Effector memory CD4-positive, alpha-beta T cell (primary cell): ENCODE measurements at regions not wholly inside any gene's neighbourhood (a gene's known extent, or its start where the extent isn't known, plus 50 kb on each side); places are given as distances from the start of the nearest gene placed in this dataset.

Experiments
- DNase-seq, 3 donors: peaks; one replicate each; pipeline ENCODE4 v3.0.0-alpha.2; 2020
- H3K27ac ChIP-seq: 2 replicates; pipeline ENCODE4 v1.7.0; 2013; ENCODE audit warnings: mild to moderate bottlenecking, low read length, moderate library complexity; ENCODE audit not compliant: insufficient read depth, poor library complexity, severe bottlenecking
- H3K27me3 ChIP-seq: replicated peaks from 2 replicates; pipeline ENCODE4 v1.7.0; 2013; ENCODE audit warnings: mild to moderate bottlenecking, low read length; ENCODE audit not compliant: insufficient read depth, control insufficient read depth, poor library complexity, severe bottlenecking
- H3K36me3 ChIP-seq: 2 replicates; pipeline ENCODE4 v1.7.0; 2013; ENCODE audit warnings: mild to moderate bottlenecking, low read length, moderate library complexity; ENCODE audit not compliant: control insufficient read depth, insufficient read depth
- H3K4me1 ChIP-seq: 2 replicates; pipeline ENCODE4 v1.7.0; 2013; ENCODE audit warnings: low read length, mild to moderate bottlenecking; ENCODE audit not compliant: control insufficient read depth, insufficient read depth, poor library complexity, severe bottlenecking
- H3K4me3 ChIP-seq: 2 replicates; pipeline ENCODE4 v1.7.0; 2013; ENCODE audit warnings: low read length, low read depth, mild to moderate bottlenecking; ENCODE audit not compliant: insufficient read depth, poor library complexity, severe bottlenecking
- H3K9me3 ChIP-seq: 2 replicates; pipeline ENCODE4 v1.7.0; 2013; ENCODE audit warnings: mild to moderate bottlenecking, low read length, moderate library complexity; ENCODE audit not compliant: control insufficient read depth

DNA sequence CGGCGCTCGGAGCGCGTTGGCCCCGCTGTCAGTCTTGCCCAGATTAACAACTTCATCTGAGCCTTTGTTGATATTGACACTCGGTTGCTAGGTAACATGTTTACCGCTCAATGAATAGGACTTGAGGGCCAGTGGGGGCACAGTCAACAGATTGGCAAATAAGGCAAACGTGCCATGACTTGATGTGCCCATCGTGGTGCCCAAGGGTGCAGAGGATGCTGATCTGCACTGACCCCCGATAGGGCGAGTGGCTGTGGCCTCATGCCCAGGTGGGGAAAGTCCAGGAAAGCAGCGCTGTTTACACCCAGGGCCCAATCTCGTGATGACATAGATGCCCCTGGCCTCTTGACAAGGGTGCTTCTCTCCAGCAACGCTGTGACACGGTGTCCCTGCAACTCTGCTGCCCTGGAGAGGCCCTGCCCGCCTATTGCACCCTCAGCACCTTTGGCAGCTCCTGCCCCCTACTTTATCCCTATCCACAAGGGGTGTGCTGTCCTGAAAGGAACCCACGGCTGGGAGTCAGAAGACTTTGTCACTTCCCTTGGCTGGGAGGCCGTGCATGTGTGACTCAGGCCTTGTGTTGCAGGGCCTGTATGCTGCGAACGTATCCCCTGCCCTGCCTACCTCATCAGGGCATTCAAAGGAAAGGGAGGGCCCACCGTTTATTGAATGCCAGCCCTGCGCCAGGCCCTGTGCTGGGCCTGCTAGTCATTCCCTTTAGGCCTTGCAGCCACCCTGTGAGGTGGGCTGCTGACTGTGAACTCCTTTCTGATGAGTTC, 158.0 kb downstream of the INHBB start:
- Histone ChIP-seq H3K4me1 (no peaks in the 10 kb centered on the region), H3K27me3 (no peaks in the 10 kb centered on the region), H3K36me3 (no peaks in the 10 kb centered on the region), H3K27ac (no peak overlapping the region), H3K9me3 (no peaks in the 10 kb centered on the region), H3K4me3 (no peak overlapping the region)
- no peak for DNase-seq

DNA sequence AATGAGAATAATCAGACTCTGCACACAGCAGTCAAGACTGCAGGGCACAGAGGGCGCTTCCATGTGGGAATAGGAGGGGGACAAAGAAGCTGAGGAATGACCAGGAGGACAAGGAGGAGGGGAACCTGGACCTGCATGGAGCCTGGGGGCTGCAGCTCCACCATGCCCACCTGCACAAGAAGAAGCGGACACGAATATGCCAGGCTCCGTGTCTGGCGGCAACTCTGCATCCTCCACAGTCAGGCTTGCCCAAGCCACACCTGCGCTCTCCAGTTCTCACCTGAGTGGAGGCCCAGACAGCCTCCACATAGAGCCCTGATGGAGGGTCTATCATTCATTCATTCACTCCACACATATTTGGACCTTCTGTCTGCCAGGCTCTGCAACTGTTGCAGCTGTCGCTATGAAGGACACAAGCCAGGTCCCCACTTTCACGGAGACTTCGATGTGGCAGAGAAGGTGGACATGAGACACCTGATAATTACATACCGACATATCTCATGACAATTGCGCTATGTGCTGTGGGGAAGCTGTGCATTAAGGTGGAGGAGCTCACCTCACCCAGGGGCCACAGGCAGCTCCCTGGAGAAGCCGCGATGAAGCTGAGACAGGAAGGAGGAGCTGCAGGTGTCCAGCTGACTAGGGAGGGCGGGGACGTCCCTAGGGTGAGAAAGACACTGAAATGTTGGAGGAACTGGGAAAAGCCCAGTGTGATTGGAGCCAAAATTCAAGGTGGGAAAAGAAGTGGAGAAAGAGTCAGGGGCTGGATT, 159.2 kb downstream of the INHBB start:
- Histone ChIP-seq H3K4me1 (no peaks in the 10 kb centered on the region), H3K27me3 (no peaks in the 10 kb centered on the region), H3K9me3 (no peaks in the 10 kb centered on the region), H3K36me3 (no peaks in the 10 kb centered on the region), H3K4me3 (no peak overlapping the region), H3K27ac (no peak overlapping the region)
- no peak for DNase-seq

DNA sequence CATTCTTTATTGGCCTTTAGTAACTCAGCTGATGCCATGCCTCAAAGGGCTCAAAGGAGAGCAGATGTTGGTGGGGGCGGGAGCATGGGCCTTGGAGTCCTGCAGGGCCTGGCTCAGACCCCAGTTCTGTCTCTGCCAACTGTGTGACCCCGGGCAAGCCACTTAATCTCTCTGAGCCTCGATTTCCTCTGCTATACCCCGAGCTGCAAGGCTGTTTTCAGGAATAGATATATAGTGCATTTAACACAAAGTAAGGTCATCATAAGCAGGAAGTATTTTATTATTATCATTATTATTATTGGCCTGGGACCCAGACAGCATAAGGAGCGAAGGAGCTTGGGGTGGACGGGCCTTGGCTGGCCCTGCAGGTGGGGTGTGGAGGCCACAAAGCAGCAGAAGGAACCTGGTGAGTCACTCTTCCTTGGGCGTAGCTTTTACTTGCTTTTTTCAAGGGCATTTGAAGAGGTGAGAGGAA, 162.7 kb downstream of the INHBB start:
- no peaks in the 10 kb centered on the region for H3K27me3 ChIP-seq
- no peak overlapping the region for H3K4me3 ChIP-seq
- no peaks in the 10 kb centered on the region for H3K4me1 ChIP-seq
- H3K27ac ChIP-seq: no peak overlapping the region
- no peaks in the 10 kb centered on the region for H3K36me3 ChIP-seq
- no peak for DNase-seq
- H3K9me3 ChIP-seq: no peaks in the 10 kb centered on the region

DNA sequence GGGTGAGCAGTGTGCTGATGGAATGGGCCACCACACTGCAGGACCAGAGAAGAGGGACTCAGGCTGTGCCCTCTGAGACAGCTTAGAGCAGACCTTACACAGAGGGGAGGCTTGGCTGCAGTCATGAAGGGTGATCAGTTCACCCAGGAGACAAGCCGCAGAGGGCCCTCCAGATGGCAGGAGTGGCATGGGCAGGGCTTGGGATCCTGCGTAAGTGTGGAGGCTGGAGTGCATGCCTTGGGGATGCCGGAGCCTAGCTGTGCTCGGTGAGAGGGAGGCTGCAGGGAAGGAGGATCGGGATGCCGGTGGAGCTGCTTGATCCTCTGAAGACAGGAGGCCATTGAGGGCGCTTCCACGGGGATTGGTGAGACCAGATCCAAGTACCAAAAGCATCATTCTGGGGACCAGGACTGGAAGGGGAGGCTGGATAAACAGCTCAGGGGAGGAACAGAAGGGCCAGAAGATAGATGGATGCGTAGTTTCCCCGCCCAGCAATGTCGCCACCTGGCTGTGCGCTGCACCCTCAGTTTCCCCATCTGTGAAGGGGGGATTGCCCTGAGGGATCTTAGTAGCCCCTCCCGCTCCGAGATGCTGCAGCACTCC, 163.4 kb downstream of the INHBB start:
- DNase-seq: no peak
- Histone ChIP-seq H3K36me3 (no peaks in the 10 kb centered on the region), H3K27me3 (no peaks in the 10 kb centered on the region), H3K9me3 (no peaks in the 10 kb centered on the region), H3K27ac (no peak overlapping the region), H3K4me1 (no peaks in the 10 kb centered on the region), H3K4me3 (no peak overlapping the region)

DNA sequence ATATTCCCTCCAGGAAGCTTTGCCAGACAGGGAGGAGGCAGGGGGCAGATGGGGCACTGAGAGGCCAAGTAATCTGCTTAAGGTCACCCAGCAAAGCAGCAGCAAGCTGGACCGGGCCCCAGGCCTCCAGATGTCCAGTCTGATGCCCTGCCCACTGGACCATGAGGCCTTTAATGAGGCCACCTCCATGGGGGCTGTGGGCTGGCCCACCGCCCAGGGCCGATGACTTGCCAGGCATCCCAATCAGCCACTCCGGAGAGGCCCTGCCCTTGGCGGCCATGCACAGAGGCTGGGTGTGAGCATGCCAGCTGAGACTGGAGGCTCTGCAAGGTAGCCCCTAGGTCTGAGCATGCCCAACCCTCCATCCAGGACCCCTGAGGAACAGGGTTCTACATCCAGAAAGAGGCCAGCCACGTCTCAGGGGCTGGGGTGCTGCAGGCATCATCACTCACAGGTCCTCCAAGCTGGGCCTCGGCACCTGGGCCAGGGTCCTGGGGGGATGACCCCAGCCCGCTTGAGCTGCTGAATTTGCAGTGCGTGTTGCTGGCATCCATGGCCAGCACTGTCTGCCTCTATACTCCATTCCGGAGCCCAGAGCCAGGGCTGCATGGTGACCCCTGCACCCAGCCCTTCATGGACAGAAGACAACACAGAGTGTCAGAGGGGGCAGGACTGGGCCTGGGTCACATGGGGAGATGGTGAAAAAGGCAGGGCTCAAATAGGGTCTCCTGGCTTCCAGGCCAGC, 164.2 kb downstream of the INHBB start:
- no peak overlapping the region for H3K27ac ChIP-seq
- H3K9me3 ChIP-seq: no peaks in the 10 kb centered on the region
- DNase-seq: no peak
- no peaks in the 10 kb centered on the region for H3K36me3 ChIP-seq
- no peaks in the 10 kb centered on the region for H3K27me3 ChIP-seq
- no peak overlapping the region for H3K4me3 ChIP-seq
- no peaks in the 10 kb centered on the region for H3K4me1 ChIP-seq

DNA sequence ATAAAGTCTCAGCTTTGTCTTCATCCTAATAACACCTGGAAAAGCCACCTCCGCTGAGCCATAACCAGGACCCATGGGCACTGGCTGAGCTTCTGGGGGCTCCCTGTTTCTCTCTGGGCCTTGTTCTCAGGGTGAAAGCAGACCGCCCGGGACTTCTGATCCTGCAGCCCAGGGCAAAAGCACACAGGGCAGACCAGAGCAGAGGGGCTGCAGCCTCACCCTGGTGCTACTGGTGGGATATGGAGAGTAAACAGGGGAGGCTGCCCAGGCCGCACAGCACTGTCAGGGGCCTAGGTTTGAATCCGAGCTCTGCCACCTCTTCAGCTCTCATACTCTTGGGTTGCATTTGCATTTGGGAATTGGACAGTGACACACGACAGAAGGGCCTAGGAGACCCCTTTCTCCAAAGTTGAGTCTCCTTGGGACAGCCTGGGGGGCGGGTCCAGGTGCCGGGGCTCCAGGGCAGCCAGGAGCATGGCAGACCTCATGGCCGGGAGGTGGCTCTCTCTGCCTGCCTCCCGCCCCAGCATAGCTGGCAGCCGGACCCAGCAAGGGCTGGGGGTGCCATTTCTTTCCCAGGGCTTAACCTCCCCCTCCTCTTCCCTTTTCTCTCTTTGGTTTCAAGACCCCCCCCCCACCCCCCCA, 164.9 kb downstream of the INHBB start:
- Histone ChIP-seq H3K4me1 (no peaks in the 10 kb centered on the region), H3K4me3 (no peak overlapping the region), H3K27me3 (no peaks in the 10 kb centered on the region), H3K9me3 (no peaks in the 10 kb centered on the region), H3K27ac (no peak overlapping the region), H3K36me3 (no peaks in the 10 kb centered on the region)
- DNase-seq: no peak

DNA sequence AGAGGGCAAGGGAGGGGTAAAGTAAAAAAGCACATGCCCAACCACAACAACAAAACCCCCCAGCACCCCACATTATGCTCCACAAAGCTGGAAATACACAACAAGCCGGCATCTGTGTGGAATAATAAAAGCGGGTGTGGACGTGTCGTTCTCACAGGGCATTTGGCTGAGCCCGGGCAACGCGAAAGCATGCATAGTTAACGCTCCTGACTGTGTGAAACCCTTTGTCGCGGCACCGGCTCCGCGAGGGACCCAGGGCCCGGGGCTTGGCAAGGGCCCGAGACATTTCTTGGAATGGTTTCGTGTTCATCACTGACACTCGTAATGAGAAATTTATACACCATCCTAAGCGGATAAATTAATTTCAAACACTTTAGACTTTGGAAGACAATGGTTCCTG, 165.6 kb downstream of the INHBB start:
- Histone ChIP-seq H3K9me3 (no peaks in the 10 kb centered on the region), H3K36me3 (no peaks in the 10 kb centered on the region), H3K27ac (no peak overlapping the region), H3K27me3 (no peaks in the 10 kb centered on the region), H3K4me3 (no peak overlapping the region), H3K4me1 (no peaks in the 10 kb centered on the region)
- no peak for DNase-seq

DNA sequence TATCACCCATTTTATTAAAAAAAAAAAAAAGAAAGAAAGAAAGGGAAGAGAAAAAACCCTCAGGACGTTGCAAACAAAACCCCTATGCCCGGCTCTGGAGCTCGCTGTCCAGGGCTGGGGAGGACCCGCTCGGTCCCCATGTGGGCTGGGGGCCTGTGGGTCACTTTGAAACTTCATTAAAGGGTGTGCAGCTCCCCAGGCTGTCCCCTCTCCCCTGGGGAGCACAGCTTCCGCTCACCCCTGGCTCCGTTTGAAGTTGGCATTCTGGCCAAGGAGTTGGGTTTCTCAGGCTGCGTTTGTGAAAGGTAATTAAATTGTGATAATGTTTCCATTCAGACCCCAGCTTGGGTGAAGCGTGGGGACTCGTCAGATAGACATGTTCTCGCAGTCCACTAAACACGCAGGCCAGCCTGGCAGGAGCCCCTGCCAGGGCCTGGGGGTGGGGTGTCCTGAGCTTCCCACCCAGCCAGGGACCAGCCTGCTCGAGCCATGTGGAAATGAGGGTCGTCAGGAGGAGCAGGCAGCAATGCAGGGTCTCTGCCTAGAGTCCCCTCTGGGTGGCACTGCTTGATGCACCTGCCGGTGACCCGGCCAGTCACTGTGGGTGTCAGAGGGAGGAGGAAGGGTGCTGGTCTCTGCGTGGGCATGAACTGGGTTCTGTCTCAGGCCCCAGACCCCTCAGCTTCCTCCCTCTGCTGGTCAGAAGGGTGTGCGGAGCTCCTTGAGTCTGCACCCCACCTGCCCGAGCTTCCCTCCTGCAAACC, 166.2 kb downstream of the INHBB start:
- Histone ChIP-seq H3K9me3 (no peaks in the 10 kb centered on the region), H3K27me3 (no peaks in the 10 kb centered on the region), H3K36me3 (no peaks in the 10 kb centered on the region), H3K27ac (no peak overlapping the region), H3K4me3 (no peak overlapping the region), H3K4me1 (no peaks in the 10 kb centered on the region)
- no peak for DNase-seq

DNA sequence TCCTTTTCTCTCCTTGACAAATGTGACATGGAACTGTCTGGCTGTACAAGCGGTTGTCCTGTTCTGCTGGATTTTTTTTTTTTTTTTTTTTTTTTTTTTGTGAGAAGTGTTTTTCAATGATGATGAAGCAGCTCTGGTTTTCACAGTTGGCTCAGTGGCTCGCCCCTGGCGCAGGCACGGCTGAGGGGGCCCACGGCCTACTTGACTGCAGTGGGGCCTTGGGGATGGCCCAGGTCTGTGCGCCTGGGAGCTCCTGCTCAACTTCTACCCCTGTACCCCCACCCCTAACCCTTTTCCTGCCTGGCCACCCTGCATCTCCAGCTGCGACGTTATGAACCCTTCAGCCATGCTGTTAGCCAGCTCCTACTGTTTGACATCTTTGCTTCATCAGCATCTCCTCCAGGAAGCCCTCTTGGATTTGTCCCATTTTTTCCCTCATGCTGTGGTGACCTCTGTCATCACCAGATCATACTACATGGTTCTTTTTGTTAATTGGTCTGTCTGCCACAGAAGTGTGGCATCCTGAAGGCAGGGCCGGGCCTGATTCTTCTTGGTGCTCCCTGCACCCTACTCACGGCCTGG, 167.9 kb downstream of the INHBB start:
- Histone ChIP-seq H3K4me1 (no peaks in the 10 kb centered on the region), H3K9me3 (no peaks in the 10 kb centered on the region), H3K27ac (no peak overlapping the region), H3K27me3 (no peaks in the 10 kb centered on the region), H3K36me3 (no peaks in the 10 kb centered on the region), H3K4me3 (no peak overlapping the region)
- DNase-seq: no peak
